ENCODE measurements at regions not wholly inside any gene's neighbourhood (a gene's known extent, or its start where the extent isn't known, plus 50 kb on each side); places are given as distances from the start of the nearest gene placed in this dataset.
"Not testable (repeated sequence)": the region's sequence is repeated elsewhere in the genome, so short reads cannot be mapped to it uniquely, and the experiment has no call there.

DNA sequence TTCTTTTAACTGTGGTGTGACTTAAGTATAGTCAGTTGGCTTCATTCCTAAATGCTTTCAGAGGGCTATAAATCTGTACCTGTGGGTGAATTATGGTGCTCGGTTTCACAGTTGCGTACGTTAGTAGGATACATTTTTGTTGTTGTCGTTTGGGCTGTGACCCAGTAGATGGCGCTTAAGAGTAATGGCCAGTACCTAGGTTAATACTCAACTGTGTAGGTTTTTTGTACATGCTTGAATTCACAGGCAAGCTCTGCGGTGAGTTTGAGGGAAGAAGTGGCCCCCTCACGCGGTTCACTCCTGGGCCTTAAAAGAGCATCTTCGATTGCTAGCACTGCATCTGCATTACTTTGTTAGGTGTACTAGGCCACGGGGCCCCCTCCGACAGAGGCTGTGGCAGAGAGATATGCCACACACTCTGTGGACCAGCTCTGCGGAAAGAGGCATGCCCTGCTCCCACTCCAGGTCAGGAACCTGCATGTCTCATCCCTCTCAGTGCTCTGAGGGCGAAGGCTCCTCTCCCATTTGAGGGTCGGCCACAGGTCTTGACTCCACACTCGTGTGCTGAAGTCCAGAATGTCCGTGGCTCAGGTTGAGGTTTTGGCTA is 224.6 kb upstream of the TBL1Y start:
- DNase-seq (ENCODE audit: low read depth), result not testable (repeated sequence)

GRCh38 chrY:6701558-6702161 is 208.8 kb upstream of the TBL1Y start:
- DNase-seq (ENCODE audit: low read depth), result not testable (repeated sequence)

DNA sequence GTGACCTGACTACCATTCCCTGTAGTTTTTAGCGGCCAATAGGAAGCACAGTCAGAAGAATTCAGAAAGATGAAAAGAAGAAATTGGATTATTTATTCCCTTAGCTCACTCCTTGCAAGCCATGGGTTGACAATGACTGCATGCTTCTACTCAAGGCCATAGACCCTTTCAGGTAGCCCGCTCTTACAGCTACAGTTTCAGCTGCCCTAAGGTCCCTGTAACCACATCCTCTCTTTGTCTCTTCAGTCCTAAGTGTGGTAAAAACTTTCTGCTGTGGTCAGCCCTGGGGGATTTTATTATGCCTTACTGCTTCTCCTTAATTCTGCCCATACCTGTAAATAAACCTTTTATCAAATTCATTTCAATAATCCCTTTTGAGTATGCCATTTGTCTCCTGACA is 189.1 kb upstream of the TBL1Y start:
- DNase-seq (ENCODE audit: low read depth), result not testable (repeated sequence)

DNA sequence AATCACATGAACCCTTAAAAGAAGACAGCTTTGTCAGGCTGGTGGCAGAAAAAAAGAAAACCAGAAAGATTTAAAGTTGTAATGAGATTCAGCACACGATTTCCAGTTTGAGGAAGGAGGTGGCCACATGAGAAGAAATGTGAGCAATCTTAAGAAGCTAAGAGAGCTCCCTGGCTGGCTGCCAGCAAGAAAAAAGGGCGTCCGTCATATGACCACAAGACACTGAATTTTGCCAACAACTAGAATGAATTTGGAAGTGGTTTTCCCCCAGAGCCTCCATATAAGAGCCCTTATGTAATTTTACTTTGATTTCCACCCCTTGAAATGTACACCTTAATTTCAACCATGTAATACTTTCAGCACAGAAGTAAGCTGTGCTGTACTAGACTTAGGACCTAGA is 163.3 kb upstream of the TBL1Y start:
- DNase-seq (ENCODE audit: low read depth), result peak; percentile 7

DNA sequence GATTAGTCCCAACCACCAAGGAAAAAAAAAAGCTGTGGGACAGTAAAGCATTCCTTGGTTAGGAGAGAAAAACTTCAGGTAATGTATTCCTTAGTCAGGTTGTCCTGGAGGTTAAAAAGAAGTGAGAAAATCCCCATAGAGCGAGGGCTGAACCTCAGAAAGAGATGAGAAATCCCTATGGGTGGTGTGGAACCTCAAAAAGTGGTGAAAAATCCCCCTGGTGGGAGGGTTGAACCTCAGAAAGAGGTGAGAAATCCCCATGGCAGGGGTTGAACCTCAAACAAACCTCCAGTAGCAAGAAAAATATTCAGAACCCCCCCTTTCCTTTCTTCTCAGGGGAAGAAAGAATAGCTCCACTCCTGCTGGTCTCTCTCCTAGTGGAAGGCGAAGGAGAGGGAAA is 128.2 kb upstream of the TBL1Y start:
- no peak for DNase-seq (ENCODE audit: low read depth)

GRCh38 chrY:6786960-6787359 is 123.5 kb upstream of the TBL1Y start:
- no peak for DNase-seq (ENCODE audit: low read depth)

- DNase-seq (ENCODE audit: low read depth), result peak; percentile 10
Measured at GRCh38 chrY:6811633-6812032, 98.9 kb upstream of the TBL1Y start.

Data from renal cortical epithelial cell (primary cell).